ENCODE measurements at regions not wholly inside any gene's neighbourhood (a gene's known extent, or its start where the extent isn't known, plus 50 kb on each side); places are given as distances from the start of the nearest gene placed in this dataset.

GRCh38 chr5:153135411-153135810 lies 355.1 kb upstream of the GRIA1 start:
- no peak overlapping the region for H2AK5ac ChIP-seq (ENCODE audit: low read depth, low read length)
- H2BK15ac ChIP-seq (ENCODE audit: low read length): no peak overlapping the region
- H3K36me3 ChIP-seq (ENCODE audit: control insufficient read depth in 2 of 4, insufficient read depth in 4 of 4, low read length in 3 of 4): no peaks in the 10 kb centered on the region
- no peak overlapping the region for H2BK12ac ChIP-seq (ENCODE audit: low read depth, low read length)
- ChIA-PET POLR2A (ENCODE audit: partially characterized antibody) (no interaction called here), CTCF (ENCODE audit: partially characterized antibody) (interaction anchor here (1.0 to 1.4 kb wide), 3 partner anchors 12 to 1672 kb away, joined by 3 to 4 read pairs (median 3); no protein-coding TSS in a partner anchor)
- H3K79me1 ChIP-seq (ENCODE audit: low read depth, low read length): no peaks in the 10 kb centered on the region
- H3K18ac ChIP-seq (ENCODE audit: extremely low read depth, low read length): no peak overlapping the region
- H3K4me1 ChIP-seq (replicated peaks in 1 of 4; ENCODE audit: control insufficient read depth in 3 of 4, insufficient read depth in 4 of 4, low read length in 3 of 4): no peaks in the 10 kb centered on the region
- H2BK120ac ChIP-seq (replicated peaks; ENCODE audit: low read depth, low read length): no peak overlapping the region
- H4K5ac ChIP-seq (ENCODE audit: insufficient read length, low read depth, low read length): no peak overlapping the region
- no peak overlapping the region for H2BK5ac ChIP-seq (ENCODE audit: low read depth, low read length)
- no peak overlapping the region for H4K8ac ChIP-seq (ENCODE audit: extremely low read depth, insufficient read depth, low read length)
- no peak overlapping the region for H3K4me3 ChIP-seq (ENCODE audit: extremely low read depth in 1 of 4, insufficient read depth in 2 of 4, low read depth in 3 of 4, low read length in 4 of 4)
- no peak overlapping the region for H3K4ac ChIP-seq (replicated peaks; ENCODE audit: insufficient read length, low read depth, low read length)
- H3K27me3 ChIP-seq (replicated peaks in 1 of 4; ENCODE audit: control insufficient read depth in 3 of 4, extremely low read depth in 1 of 4, insufficient read depth in 3 of 4, low read length in 3 of 4): peaks cover 0 to 1% (median 0%) of the 10 kb centered on the region in 4 experiments; a peak in 1 of 7 replicates
- no peak overlapping the region for H3K9ac ChIP-seq (replicated peaks in 1 of 4; ENCODE audit: extremely low read depth in 1 of 4, low read depth in 3 of 4, low read length in 3 of 4)
- H4K20me1 ChIP-seq (replicated peaks in 1 of 2; ENCODE audit: control insufficient read depth in 1 of 2, insufficient read depth in 2 of 2, low read length in 2 of 2): no peaks in the 10 kb centered on the region
- no peak for FAIRE-seq
- H3K23ac ChIP-seq (ENCODE audit: insufficient read length): no peak overlapping the region
- no peak overlapping the region for H2BK20ac ChIP-seq (ENCODE audit: low read length)
- H3K27ac ChIP-seq (ENCODE audit: low read depth, low read length): no peak overlapping the region
- H2AFZ ChIP-seq (ENCODE audit: low read length): no peak overlapping the region
- peaks cover 0 to 2% of the 10 kb centered on the region in 2 experiments; a peak in 1 of 4 replicates for H3K9me3 ChIP-seq (ENCODE audit: insufficient read depth in 2 of 2, low read depth in 1 of 2, low read length in 1 of 2)
- H3K56ac ChIP-seq (replicated peaks; ENCODE audit: insufficient read length, low read depth, low read length): no peak overlapping the region
- no peak overlapping the region for H3K4me2 ChIP-seq (ENCODE audit: insufficient read depth in 1 of 2, low read depth in 2 of 2, low read length in 2 of 2)
- H3K23me2 ChIP-seq (ENCODE audit: low read depth, low read length): no peaks in the 10 kb centered on the region
- H3K79me2 ChIP-seq (ENCODE audit: control insufficient read depth in 1 of 2, insufficient read depth in 2 of 2, low read length in 2 of 2): no peaks in the 10 kb centered on the region
- no peak for DNase-seq (ENCODE audit: low read depth in 1 of 2, low spot score in 2 of 2)
- H4K91ac ChIP-seq (replicated peaks; ENCODE audit: insufficient read length, low read length): no peak overlapping the region
- H3K14ac ChIP-seq (ENCODE audit: insufficient read length): no peak overlapping the region
- 84% methylated on average over 4 of the region's 4 CpGs; no CpG with 5 or more reads in 1 of the 2 experiments for WGBS, 2 experiments (ENCODE audit: extremely low coverage in 1 of 2, insufficient coverage in 1 of 2, insufficient read length in 1 of 2, insufficient replicate concordance in 2 of 2, low coverage in 1 of 2, low lambda C conversion rate in 2 of 2, missing lambda C conversion rate in 1 of 2)
- TF ChIP-seq TAF7 (optimal IDR thresholded peaks at IDR 0.05; ENCODE audit: borderline replicate concordance, low read depth, low read length) (no peak), SP4 (IDR thresholded peaks at IDR 0.05; ENCODE audit: low read length) (no peak), ATF2 (IDR thresholded peaks at IDR 0.05; ENCODE audit: low read length) (no peak), EP300 (IDR thresholded peaks at IDR 0.05; ENCODE audit: borderline replicate concordance in 1 of 2, low read depth in 2 of 2, low read length in 2 of 2) (no peak), CHD2 (IDR thresholded peaks at IDR 0.05; ENCODE audit: low read length) (no peak), NANOG (IDR thresholded peaks at IDR 0.05; ENCODE audit: insufficient read depth, low read depth, low read length, poor library complexity, severe bottlenecking) (no peak), ATF3 (IDR thresholded peaks at IDR 0.05; ENCODE audit: insufficient read depth, low read depth, low read length) (no peak), POLR2AphosphoS5 (IDR thresholded peaks at IDR 0.05; ENCODE audit: low read depth, low read length) (no peak), KDM5A (IDR thresholded peaks at IDR 0.05; ENCODE audit: low read length) (no peak), GTF2F1 (IDR thresholded peaks at IDR 0.05; ENCODE audit: borderline replicate concordance, low read depth, low read length) (no peak)
- TF ChIP-seq, protein P1, sequence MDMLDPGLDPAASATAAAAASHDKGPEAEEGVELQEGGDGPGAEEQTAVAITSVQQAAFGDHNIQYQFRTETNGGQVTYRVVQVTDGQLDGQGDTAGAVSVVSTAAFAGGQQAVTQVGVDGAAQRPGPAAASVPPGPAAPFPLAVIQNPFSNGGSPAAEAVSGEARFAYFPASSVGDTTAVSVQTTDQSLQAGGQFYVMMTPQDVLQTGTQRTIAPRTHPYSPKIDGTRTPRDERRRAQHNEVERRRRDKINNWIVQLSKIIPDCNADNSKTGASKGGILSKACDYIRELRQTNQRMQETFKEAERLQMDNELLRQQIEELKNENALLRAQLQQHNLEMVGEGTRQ (IDR thresholded peaks at IDR 0.05; ENCODE audit: low read length): no peak
